ENCODE measurements at regions not wholly inside any gene's neighbourhood (a gene's known extent, or its start where the extent isn't known, plus 50 kb on each side); places are given as distances from the start of the nearest gene placed in this dataset.

- no peaks in the 10 kb centered on the region for H3K27me3 Mint-ChIP-seq (ENCODE audit: low read depth)
- H3K9me3 Mint-ChIP-seq (ENCODE audit: low read depth), result peaks cover 5% of the 10 kb centered on the region
- no peak overlapping the region for H3K4me3 Mint-ChIP-seq (ENCODE audit: unreplicated experiment)
- H3K4me1 Mint-ChIP-seq (ENCODE audit: low read depth), result peaks cover 42% of the 10 kb centered on the region
- no peaks in the 10 kb centered on the region for H3K36me3 Mint-ChIP-seq (ENCODE audit: low read depth)
- DNase-seq (ENCODE audit: low spot score), result no peak
- H3K27ac Mint-ChIP-seq (ENCODE audit: unreplicated experiment), result peak overlapping the region; percentile 8
- TF ChIP-seq, protein P1, sequence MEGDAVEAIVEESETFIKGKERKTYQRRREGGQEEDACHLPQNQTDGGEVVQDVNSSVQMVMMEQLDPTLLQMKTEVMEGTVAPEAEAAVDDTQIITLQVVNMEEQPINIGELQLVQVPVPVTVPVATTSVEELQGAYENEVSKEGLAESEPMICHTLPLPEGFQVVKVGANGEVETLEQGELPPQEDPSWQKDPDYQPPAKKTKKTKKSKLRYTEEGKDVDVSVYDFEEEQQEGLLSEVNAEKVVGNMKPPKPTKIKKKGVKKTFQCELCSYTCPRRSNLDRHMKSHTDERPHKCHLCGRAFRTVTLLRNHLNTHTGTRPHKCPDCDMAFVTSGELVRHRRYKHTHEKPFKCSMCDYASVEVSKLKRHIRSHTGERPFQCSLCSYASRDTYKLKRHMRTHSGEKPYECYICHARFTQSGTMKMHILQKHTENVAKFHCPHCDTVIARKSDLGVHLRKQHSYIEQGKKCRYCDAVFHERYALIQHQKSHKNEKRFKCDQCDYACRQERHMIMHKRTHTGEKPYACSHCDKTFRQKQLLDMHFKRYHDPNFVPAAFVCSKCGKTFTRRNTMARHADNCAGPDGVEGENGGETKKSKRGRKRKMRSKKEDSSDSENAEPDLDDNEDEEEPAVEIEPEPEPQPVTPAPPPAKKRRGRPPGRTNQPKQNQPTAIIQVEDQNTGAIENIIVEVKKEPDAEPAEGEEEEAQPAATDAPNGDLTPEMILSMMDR (IDR thresholded peaks at IDR 0.05), result no peak
These were observed 262.6 kb upstream of the TMTC1 start for GRCh38 chr12:30046376-30046775.

- Mint-ChIP-seq H3K4me3 (ENCODE audit: unreplicated experiment) (no peak overlapping the region), H3K36me3 (ENCODE audit: low read depth) (no peaks in the 10 kb centered on the region), H3K27ac (ENCODE audit: unreplicated experiment) (no peak overlapping the region), H3K9me3 (ENCODE audit: low read depth) (peaks cover 7% of the 10 kb centered on the region), H3K4me1 (ENCODE audit: low read depth) (peaks cover 50% of the 10 kb centered on the region), H3K27me3 (ENCODE audit: low read depth) (no peaks in the 10 kb centered on the region)
- TF ChIP-seq, protein P1 (IDR thresholded peaks at IDR 0.05), result no peak
- no peak for DNase-seq (ENCODE audit: low spot score)
These were observed 261.4 kb upstream of the TMTC1 start for GRCh38 chr12:30045171-30045570.

GRCh38 chr12:30044206-30044605 is 260.5 kb upstream of the TMTC1 start:
- Mint-ChIP-seq H3K9me3 (ENCODE audit: low read depth) (peaks cover 9% of the 10 kb centered on the region), H3K27me3 (ENCODE audit: low read depth) (no peaks in the 10 kb centered on the region), H3K4me3 (ENCODE audit: unreplicated experiment) (no peak overlapping the region), H3K27ac (ENCODE audit: unreplicated experiment) (no peak overlapping the region), H3K4me1 (ENCODE audit: low read depth) (peaks cover 51% of the 10 kb centered on the region), H3K36me3 (ENCODE audit: low read depth) (no peaks in the 10 kb centered on the region)
- no peak for DNase-seq (ENCODE audit: low spot score)
- TF ChIP-seq, protein P1 (IDR thresholded peaks at IDR 0.05), result no peak

- Mint-ChIP-seq H3K4me3 (ENCODE audit: unreplicated experiment) (no peak overlapping the region), H3K4me1 (ENCODE audit: low read depth) (peaks cover 51% of the 10 kb centered on the region), H3K36me3 (ENCODE audit: low read depth) (no peaks in the 10 kb centered on the region), H3K27me3 (ENCODE audit: low read depth) (no peaks in the 10 kb centered on the region), H3K27ac (ENCODE audit: unreplicated experiment) (no peak overlapping the region), H3K9me3 (ENCODE audit: low read depth) (peaks cover 9% of the 10 kb centered on the region)
- TF ChIP-seq, protein P1 (IDR thresholded peaks at IDR 0.05), result no peak
- no peak for DNase-seq (ENCODE audit: low spot score)
These were observed 259.6 kb upstream of the TMTC1 start for GRCh38 chr12:30043151-30043847.

- H3K4me1 Mint-ChIP-seq (ENCODE audit: low read depth), result peaks cover 29% of the 10 kb centered on the region
- DNase-seq (ENCODE audit: low spot score), result no peak
- peaks cover 9% of the 10 kb centered on the region for H3K9me3 Mint-ChIP-seq (ENCODE audit: low read depth)
- no peak overlapping the region for H3K27ac Mint-ChIP-seq (ENCODE audit: unreplicated experiment)
- peaks cover 3% of the 10 kb centered on the region for H3K36me3 Mint-ChIP-seq (ENCODE audit: low read depth)
- H3K27me3 Mint-ChIP-seq (ENCODE audit: low read depth), result no peaks in the 10 kb centered on the region
- no peak overlapping the region for H3K4me3 Mint-ChIP-seq (ENCODE audit: unreplicated experiment)
- TF ChIP-seq, protein P1 (IDR thresholded peaks at IDR 0.05), result no peak
These were observed 257.4 kb upstream of the TMTC1 start for GRCh38 chr12:30041096-30041495.
